Activated CD8-positive, alpha-beta memory T cell treated with anti-CD3 and anti-CD28 coated beads, Interleukin-2, amount 50 U/mL, for 24 hours (primary cell): ENCODE measurements at regions not wholly inside any gene's neighbourhood (a gene's known extent, or its start where the extent isn't known, plus 50 kb on each side); places are given as distances from the start of the nearest gene placed in this dataset.

ENCODE experiments used
- DNase-seq: peaks from one replicate; pipeline ENCODE4 v3.0.0-alpha.2; 2020; ENCODE audit errors: extremely low read depth

GRCh38 chr11:115767883-115768282, 263.7 kb upstream of the CADM1 start:
- DNase-seq = no peak

- DNase-seq = no peak
Measured at GRCh38 chr11:115767047-115767802, 263.0 kb upstream of the CADM1 start.

- no peak for DNase-seq
Measured at GRCh38 chr11:115766561-115766960, 262.3 kb upstream of the CADM1 start.

GRCh38 chr11:115765803-115766239, 261.6 kb upstream of the CADM1 start:
- no peak for DNase-seq

GRCh38 chr11:115764176-115764575, 260.0 kb upstream of the CADM1 start:
- no peak for DNase-seq

GRCh38 chr11:115761817-115762216, 257.6 kb upstream of the CADM1 start:
- no peak for DNase-seq

GRCh38 chr11:115761348-115761747, 257.1 kb upstream of the CADM1 start:
- DNase-seq = no peak

GRCh38 chr11:115760461-115761320, 256.5 kb upstream of the CADM1 start:
- DNase-seq = no peak

- no peak for DNase-seq
Measured at GRCh38 chr11:115759622-115760460, 255.6 kb upstream of the CADM1 start.

GRCh38 chr11:115758011-115758410, 253.8 kb upstream of the CADM1 start:
- no peak for DNase-seq

- no peak for DNase-seq
Measured at GRCh38 chr11:115751243-115752015, 247.2 kb upstream of the CADM1 start.

- DNase-seq = no peak
Measured at GRCh38 chr11:115745610-115746512, 241.6 kb upstream of the CADM1 start.

- no peak for DNase-seq
Measured at GRCh38 chr11:115745066-115745465, 240.9 kb upstream of the CADM1 start.

GRCh38 chr11:115743719-115744118, 239.5 kb upstream of the CADM1 start:
- no peak for DNase-seq

- DNase-seq = no peak
Measured at GRCh38 chr11:115741376-115742107, 237.3 kb upstream of the CADM1 start.

- no peak for DNase-seq
Measured at GRCh38 chr11:115740324-115740723, 236.1 kb upstream of the CADM1 start.

GRCh38 chr11:115739878-115740277, 235.7 kb upstream of the CADM1 start:
- DNase-seq = no peak

- DNase-seq = no peak
Measured at GRCh38 chr11:115739146-115739545, 234.9 kb upstream of the CADM1 start.

- DNase-seq = no peak
Measured at GRCh38 chr11:115737875-115738274, 233.7 kb upstream of the CADM1 start.

- DNase-seq = no peak
Measured at GRCh38 chr11:115736146-115736545, 231.9 kb upstream of the CADM1 start.
